Lung (tissue), 11 donors: ENCODE measurements at regions not wholly inside any gene's neighbourhood (a gene's known extent, or its start where the extent isn't known, plus 50 kb on each side); places are given as distances from the start of the nearest gene placed in this dataset.
"Not testable (repeated sequence)": the region's sequence is repeated elsewhere in the genome, so short reads cannot be mapped to it uniquely, and the experiment has no call there.

Experiments used
- ATAC-seq: fragments of 200-7000 bp; cut with Tn5 transposase; one replicate; pipeline ENCODE4 v1.9.1; 2020; ENCODE audit warnings: moderate number of reproducible peaks; ENCODE audit not compliant: insufficient read depth, low FRiP score
- DNase-seq, 3 donors: peaks; one replicate each; pipeline ENCODE4 v3.0.0-alpha.2; 2013 to 2017
- H3K27ac ChIP-seq, 2 donors: one replicate each; pipeline ENCODE4 v1.5.1; 2013; ENCODE audit warnings: mild to moderate bottlenecking in 2 of 2, moderate library complexity in 2 of 2, control low read depth in 1 of 2, inconsistent platforms in 1 of 2, low read depth in 1 of 2, low read length in 1 of 2
- H3K27me3 ChIP-seq, 3 donors: one replicate each; pipeline ENCODE4 v1.5.1; 2013; ENCODE audit warnings: low read length in 2 of 3; ENCODE audit not compliant: control insufficient read depth in 3 of 3, insufficient read depth in 3 of 3
- H3K36me3 ChIP-seq, 4 donors: one replicate each; pipeline ENCODE4 v1.5.1; 2013; ENCODE audit warnings: low read length in 4 of 4, mild to moderate bottlenecking in 1 of 4, moderate library complexity in 1 of 4; ENCODE audit not compliant: control insufficient read depth in 4 of 4, insufficient read depth in 4 of 4
- H3K4me1 ChIP-seq, 5 donors: one replicate each; pipeline ENCODE4 v1.5.1; 2013; ENCODE audit warnings: low read length in 5 of 5, mild to moderate bottlenecking in 2 of 5, moderate library complexity in 1 of 5; ENCODE audit not compliant: control insufficient read depth in 5 of 5, insufficient read depth in 5 of 5
- H3K4me3 ChIP-seq: one replicate; pipeline ENCODE4 v1.5.1; 2013; ENCODE audit warnings: mild to moderate bottlenecking, control low read depth, moderate library complexity
- H3K9ac ChIP-seq, 2 donors: one replicate each; pipeline ENCODE4 v1.5.1; 2013; ENCODE audit warnings: low read length in 2 of 2, control low read depth in 1 of 2; ENCODE audit not compliant: insufficient read depth in 1 of 2
- H3K9me3 ChIP-seq, 4 donors: one replicate each; pipeline ENCODE4 v1.5.1; 2013; ENCODE audit warnings: low read length in 3 of 4, mild to moderate bottlenecking in 1 of 4, moderate library complexity in 1 of 4; ENCODE audit not compliant: control insufficient read depth in 4 of 4, insufficient read depth in 3 of 4
- CTCF ChIP-seq: IDR thresholded peaks from 2 replicates; pipeline ENCODE4 v1.5.1; 2012; ENCODE audit warnings: mild to moderate bottlenecking; ENCODE audit errors: control extremely low read depth, extremely low read depth
- WGBS, 2 donors: extraction: QIAGEN DNeasy Blood & Tissue Kit; methylation state at CpG; one replicate each; pipeline ENCODE4 v1.1.7; 2013; 5-methylcytosine and 5-hydroxymethylcytosine counted together
- donor health status: control.
- donor health status: control.
- donor health status: Bipolar disorder and iron deficiency.
- donor health status: healthy.
- donor health status: DM: yes; HTN: yes; CAD: no.

GRCh38 chr7:66542528-66543269, 86.0 kb upstream of the KCTD7 start:
- Histone ChIP-seq H3K4me3 (no peak overlapping the region), H3K27ac (no peak overlapping the region), H3K4me1 (no peaks in the 10 kb centered on the region), H3K9me3 (no peaks in the 10 kb centered on the region), H3K9ac (no peak overlapping the region), H3K36me3 (peaks cover 3 to 26% (median 6%) of the 10 kb centered on the region in 4 donors), H3K27me3 (no peaks in the 10 kb centered on the region)
- ATAC-seq, result no peak
- TF ChIP-seq CTCF, result no peak
- no peak for DNase-seq
- WGBS, 2 donors, result 85 to 96% methylated on average over 14 of the region's 14 CpGs

- no peak for TF ChIP-seq CTCF
- DNase-seq, result no peak
- H3K4me1 ChIP-seq, result no peaks in the 10 kb centered on the region
- ATAC-seq, result no peak
- WGBS, 2 donors, result 96 to 99% methylated on average over 6 of the region's 6 CpGs
- no peaks in the 10 kb centered on the region for H3K27me3 ChIP-seq
- H3K9ac ChIP-seq, result no peak overlapping the region
- H3K27ac ChIP-seq, result no peak overlapping the region
- H3K36me3 ChIP-seq, result peaks cover 13 to 40% (median 17%) of the 10 kb centered on the region in 4 donors
- H3K9me3 ChIP-seq, result no peaks in the 10 kb centered on the region
- H3K4me3 ChIP-seq, result no peak overlapping the region
Measured at GRCh38 chr7:66549466-66549865, 79.2 kb upstream of the KCTD7 start.

GRCh38 chr7:66553001-66553400, 75.7 kb upstream of the KCTD7 start:
- H3K27ac ChIP-seq, result no peak overlapping the region
- no peak overlapping the region for H3K4me3 ChIP-seq
- H3K4me1 ChIP-seq, result peaks cover 0 to 4% (median 0%) of the 10 kb centered on the region in 5 donors
- no peak overlapping the region for H3K9ac ChIP-seq
- H3K9me3 ChIP-seq, result no peaks in the 10 kb centered on the region
- H3K27me3 ChIP-seq, result no peaks in the 10 kb centered on the region
- no peak for TF ChIP-seq CTCF
- ATAC-seq (no peak), DNase-seq (no peak)
- 97 to 99% methylated on average over 9 of the region's 9 CpGs for WGBS, 2 donors
- peaks cover 13 to 49% (median 15%) of the 10 kb centered on the region in 4 donors for H3K36me3 ChIP-seq

GRCh38 chr7:66553675-66554074, 75.0 kb upstream of the KCTD7 start:
- H3K4me1 ChIP-seq, ATAC-seq, H3K9me3 ChIP-seq, H3K27ac ChIP-seq, H3K9ac ChIP-seq, DNase-seq, H3K4me3 ChIP-seq, H3K27me3 ChIP-seq: not testable (repeated sequence)
- peaks cover 13 to 49% (median 14%) of the 10 kb centered on the region in 4 donors for H3K36me3 ChIP-seq
- WGBS, 2 donors, result 50 to 93% methylated on average over 2 of the region's 2 CpGs

- H3K4me1 ChIP-seq, ATAC-seq, H3K4me3 ChIP-seq, DNase-seq, H3K9me3 ChIP-seq, H3K27me3 ChIP-seq, H3K9ac ChIP-seq: not testable (repeated sequence)
- peak overlapping the region in 1 of 2 donors; percentile 34 for H3K27ac ChIP-seq
- 86 to 93% methylated on average over 7 to 8 of the region's 8 CpGs for WGBS, 2 donors
- peaks cover 13 to 54% (median 14%) of the 10 kb centered on the region in 4 donors for H3K36me3 ChIP-seq
Measured at GRCh38 chr7:66554291-66554690, 74.4 kb upstream of the KCTD7 start.

GRCh38 chr7:66554842-66555430, 73.7 kb upstream of the KCTD7 start:
- not testable (repeated sequence) for H3K27me3 ChIP-seq, H3K4me3 ChIP-seq, H3K9me3 ChIP-seq, H3K9ac ChIP-seq, ATAC-seq, DNase-seq, H3K27ac ChIP-seq, H3K4me1 ChIP-seq
- 82 to 90% methylated on average over 8 of the region's 8 CpGs for WGBS, 2 donors
- H3K36me3 ChIP-seq, result peaks cover 13 to 49% (median 14%) of the 10 kb centered on the region in 4 donors
